ENCODE measurements at regions not wholly inside any gene's neighbourhood (a gene's known extent, or its start where the extent isn't known, plus 50 kb on each side); places are given as distances from the start of the nearest gene placed in this dataset.

- H3K4me1 ChIP-seq (ENCODE audit: control insufficient read depth, insufficient read depth, low read length, poor library complexity, severe bottlenecking), result no peaks in the 10 kb centered on the region
- no peak overlapping the region for H3K27ac ChIP-seq (ENCODE audit: low read depth, low read length, severe bottlenecking)
- no peaks in the 10 kb centered on the region for H3K9me3 ChIP-seq (ENCODE audit: control insufficient read depth, low read length)
- no peak overlapping the region for H3K4me3 ChIP-seq (ENCODE audit: extremely low read depth, insufficient read depth, low read length, poor library complexity, severe bottlenecking)
- H3K36me3 ChIP-seq (ENCODE audit: control insufficient read depth, insufficient read depth, low read length), result no peaks in the 10 kb centered on the region
- no CpG with 5 or more reads among the region's 1 CpG for WGBS, 2 experiments (ENCODE audit: insufficient coverage in 2 of 2)
These were observed 327.7 kb downstream of the UTRN start for GRCh38 chr6:144612811-144613210.

- Histone ChIP-seq H3K36me3 (ENCODE audit: control insufficient read depth, insufficient read depth, low read length) (no peaks in the 10 kb centered on the region), H3K27ac (ENCODE audit: low read depth, low read length, severe bottlenecking) (no peak overlapping the region), H3K4me1 (ENCODE audit: control insufficient read depth, insufficient read depth, low read length, poor library complexity, severe bottlenecking) (no peaks in the 10 kb centered on the region), H3K4me3 (ENCODE audit: extremely low read depth, insufficient read depth, low read length, poor library complexity, severe bottlenecking) (no peak overlapping the region), H3K9me3 (ENCODE audit: control insufficient read depth, low read length) (no peaks in the 10 kb centered on the region)
- no CpG with 5 or more reads among the region's 2 CpGs for WGBS, 2 experiments (ENCODE audit: insufficient coverage in 2 of 2)
These were observed 328.7 kb downstream of the UTRN start for GRCh38 chr6:144613859-144614258.

- H3K4me3 ChIP-seq (ENCODE audit: extremely low read depth, insufficient read depth, low read length, poor library complexity, severe bottlenecking), result no peak overlapping the region
- H3K27ac ChIP-seq (ENCODE audit: low read depth, low read length, severe bottlenecking), result no peak overlapping the region
- no peaks in the 10 kb centered on the region for H3K36me3 ChIP-seq (ENCODE audit: control insufficient read depth, insufficient read depth, low read length)
- no peaks in the 10 kb centered on the region for H3K9me3 ChIP-seq (ENCODE audit: control insufficient read depth, low read length)
- WGBS, 2 experiments (ENCODE audit: insufficient coverage in 2 of 2), result 91 to 100% methylated on average over 1 of the region's 2 CpGs
- H3K4me1 ChIP-seq (ENCODE audit: control insufficient read depth, insufficient read depth, low read length, poor library complexity, severe bottlenecking), result no peaks in the 10 kb centered on the region
These were observed 330.7 kb downstream of the UTRN start for GRCh38 chr6:144615870-144616269.

GRCh38 chr6:144617191-144617590 is 332.1 kb downstream of the UTRN start:
- Histone ChIP-seq H3K4me3 (ENCODE audit: extremely low read depth, insufficient read depth, low read length, poor library complexity, severe bottlenecking) (no peak overlapping the region), H3K36me3 (ENCODE audit: control insufficient read depth, insufficient read depth, low read length) (no peaks in the 10 kb centered on the region), H3K27ac (ENCODE audit: low read depth, low read length, severe bottlenecking) (no peak overlapping the region), H3K4me1 (ENCODE audit: control insufficient read depth, insufficient read depth, low read length, poor library complexity, severe bottlenecking) (no peaks in the 10 kb centered on the region), H3K9me3 (ENCODE audit: control insufficient read depth, low read length) (no peaks in the 10 kb centered on the region)
- WGBS, 2 experiments (ENCODE audit: insufficient coverage in 2 of 2), result 100% methylated on average over 1 of the region's 1 CpG; no CpG with 5 or more reads in 1 of the 2 experiments

GRCh38 chr6:144617708-144618107 is 332.6 kb downstream of the UTRN start:
- no peak overlapping the region for H3K4me3 ChIP-seq (ENCODE audit: extremely low read depth, insufficient read depth, low read length, poor library complexity, severe bottlenecking)
- H3K36me3 ChIP-seq (ENCODE audit: control insufficient read depth, insufficient read depth, low read length), result no peaks in the 10 kb centered on the region
- 93 to 100% methylated on average over 1 to 2 of the region's 4 CpGs for WGBS, 2 experiments (ENCODE audit: insufficient coverage in 2 of 2)
- no peak overlapping the region for H3K27ac ChIP-seq (ENCODE audit: low read depth, low read length, severe bottlenecking)
- H3K4me1 ChIP-seq (ENCODE audit: control insufficient read depth, insufficient read depth, low read length, poor library complexity, severe bottlenecking), result no peaks in the 10 kb centered on the region
- H3K9me3 ChIP-seq (ENCODE audit: control insufficient read depth, low read length), result no peaks in the 10 kb centered on the region

- H3K36me3 ChIP-seq (ENCODE audit: control insufficient read depth, insufficient read depth, low read length), result no peaks in the 10 kb centered on the region
These were observed 334.8 kb downstream of the UTRN start for GRCh38 chr6:144619966-144620365.

GRCh38 chr6:144621332-144621731 is 336.2 kb downstream of the UTRN start:
- WGBS, 2 experiments (ENCODE audit: insufficient coverage in 2 of 2), result no CpG with 5 or more reads among the region's 4 CpGs
- H3K4me1 ChIP-seq (ENCODE audit: control insufficient read depth, insufficient read depth, low read length, poor library complexity, severe bottlenecking), result no peaks in the 10 kb centered on the region
- no peaks in the 10 kb centered on the region for H3K36me3 ChIP-seq (ENCODE audit: control insufficient read depth, insufficient read depth, low read length)

More at GRCh38 chr6:144619966-144620365, 334.8 kb downstream of the UTRN start:
- H3K27ac ChIP-seq (ENCODE audit: low read depth, low read length, severe bottlenecking), result no peak overlapping the region
- H3K4me1 ChIP-seq (ENCODE audit: control insufficient read depth, insufficient read depth, low read length, poor library complexity, severe bottlenecking), result no peaks in the 10 kb centered on the region
- no peak overlapping the region for H3K4me3 ChIP-seq (ENCODE audit: extremely low read depth, insufficient read depth, low read length, poor library complexity, severe bottlenecking)
- 100% methylated on average over 2 of the region's 2 CpGs for WGBS, 2 experiments (ENCODE audit: insufficient coverage in 2 of 2)
- no peaks in the 10 kb centered on the region for H3K9me3 ChIP-seq (ENCODE audit: control insufficient read depth, low read length)

GRCh38 chr6:144624246-144624645 is 339.1 kb downstream of the UTRN start:
- Histone ChIP-seq H3K4me1 (ENCODE audit: control insufficient read depth, insufficient read depth, low read length, poor library complexity, severe bottlenecking) (no peaks in the 10 kb centered on the region), H3K9me3 (ENCODE audit: control insufficient read depth, low read length) (no peaks in the 10 kb centered on the region), H3K4me3 (ENCODE audit: extremely low read depth, insufficient read depth, low read length, poor library complexity, severe bottlenecking) (no peak overlapping the region), H3K36me3 (ENCODE audit: control insufficient read depth, insufficient read depth, low read length) (no peaks in the 10 kb centered on the region), H3K27ac (ENCODE audit: low read depth, low read length, severe bottlenecking) (no peak overlapping the region)
- WGBS, 2 experiments (ENCODE audit: insufficient coverage in 2 of 2), result 83 to 96% methylated on average over 5 of the region's 5 CpGs

More at GRCh38 chr6:144621332-144621731, 336.2 kb downstream of the UTRN start:
- H3K4me3 ChIP-seq (ENCODE audit: extremely low read depth, insufficient read depth, low read length, poor library complexity, severe bottlenecking), result no peak overlapping the region
- no peaks in the 10 kb centered on the region for H3K9me3 ChIP-seq (ENCODE audit: control insufficient read depth, low read length)
- H3K27ac ChIP-seq (ENCODE audit: low read depth, low read length, severe bottlenecking), result no peak overlapping the region

GRCh38 chr6:144624716-144625115 is 339.6 kb downstream of the UTRN start:
- Histone ChIP-seq H3K27ac (ENCODE audit: low read depth, low read length, severe bottlenecking) (no peak overlapping the region), H3K9me3 (ENCODE audit: control insufficient read depth, low read length) (no peaks in the 10 kb centered on the region), H3K36me3 (ENCODE audit: control insufficient read depth, insufficient read depth, low read length) (no peaks in the 10 kb centered on the region), H3K4me3 (ENCODE audit: extremely low read depth, insufficient read depth, low read length, poor library complexity, severe bottlenecking) (no peak overlapping the region), H3K4me1 (ENCODE audit: control insufficient read depth, insufficient read depth, low read length, poor library complexity, severe bottlenecking) (no peaks in the 10 kb centered on the region)
- 92 to 98% methylated on average over 4 of the region's 4 CpGs for WGBS, 2 experiments (ENCODE audit: insufficient coverage in 2 of 2)

GRCh38 chr6:144630857-144631256 is 345.7 kb downstream of the UTRN start:
- Histone ChIP-seq H3K36me3 (ENCODE audit: control insufficient read depth, insufficient read depth, low read length) (no peaks in the 10 kb centered on the region), H3K27ac (ENCODE audit: low read depth, low read length, severe bottlenecking) (no peak overlapping the region), H3K4me1 (ENCODE audit: control insufficient read depth, insufficient read depth, low read length, poor library complexity, severe bottlenecking) (no peaks in the 10 kb centered on the region), H3K9me3 (ENCODE audit: control insufficient read depth, low read length) (no peaks in the 10 kb centered on the region), H3K4me3 (ENCODE audit: extremely low read depth, insufficient read depth, low read length, poor library complexity, severe bottlenecking) (no peak overlapping the region)
- no CpG with 5 or more reads among the region's 1 CpG for WGBS, 2 experiments (ENCODE audit: insufficient coverage in 2 of 2)

GRCh38 chr6:144632266-144632665 is 347.1 kb downstream of the UTRN start:
- Histone ChIP-seq H3K4me3 (ENCODE audit: extremely low read depth, insufficient read depth, low read length, poor library complexity, severe bottlenecking) (no peak overlapping the region), H3K36me3 (ENCODE audit: control insufficient read depth, insufficient read depth, low read length) (no peaks in the 10 kb centered on the region), H3K4me1 (ENCODE audit: control insufficient read depth, insufficient read depth, low read length, poor library complexity, severe bottlenecking) (no peaks in the 10 kb centered on the region), H3K27ac (ENCODE audit: low read depth, low read length, severe bottlenecking) (no peak overlapping the region), H3K9me3 (ENCODE audit: control insufficient read depth, low read length) (no peaks in the 10 kb centered on the region)
- WGBS, 2 experiments (ENCODE audit: insufficient coverage in 2 of 2), result 88% methylated on average over 1 of the region's 3 CpGs; no CpG with 5 or more reads in 1 of the 2 experiments
